Activated CD4-positive, alpha-beta T cell treated with anti-CD3 and anti-CD28 coated beads, Interleukin-2, Interleukin-6, amounts not matched to agents 100 ng/mL and 50 ng/mL, durations not matched to agents 16 hours and 8 hours (primary cell): ENCODE measurements at regions not wholly inside any gene's neighbourhood (a gene's known extent, or its start where the extent isn't known, plus 50 kb on each side); places are given as distances from the start of the nearest gene placed in this dataset.
"Not testable (repeated sequence)": the region's sequence is repeated elsewhere in the genome, so short reads cannot be mapped to it uniquely, and the experiment has no call there.

Experiments used
- DNase-seq: peaks from one replicate; pipeline ENCODE4 v3.0.0-alpha.2; 2020

- not testable (repeated sequence) for DNase-seq
Measured at GRCh38 chr7:53239151-53239550, 203.7 kb downstream of the POM121L12 start.

GRCh38 chr7:53245721-53246120 is 210.3 kb downstream of the POM121L12 start:
- no peak for DNase-seq

GRCh38 chr7:53246957-53247356 is 211.5 kb downstream of the POM121L12 start:
- no peak for DNase-seq

- DNase-seq = no peak
Measured at GRCh38 chr7:53252539-53252938, 217.1 kb downstream of the POM121L12 start.

- DNase-seq = no peak
Measured at GRCh38 chr7:53272081-53272480, 236.6 kb downstream of the POM121L12 start.

- no peak for DNase-seq
Measured at GRCh38 chr7:53281312-53281711, 245.9 kb downstream of the POM121L12 start.

- no peak for DNase-seq
Measured at GRCh38 chr7:53292341-53292740, 256.9 kb downstream of the POM121L12 start.

- no peak for DNase-seq
Measured at GRCh38 chr7:53302496-53303246, 267.2 kb downstream of the POM121L12 start.

GRCh38 chr7:53303781-53304180 is 268.3 kb downstream of the POM121L12 start:
- no peak for DNase-seq

GRCh38 chr7:53306846-53307245 is 271.4 kb downstream of the POM121L12 start:
- DNase-seq = no peak

GRCh38 chr7:53311205-53311604 is 275.8 kb downstream of the POM121L12 start:
- no peak for DNase-seq

GRCh38 chr7:53315981-53316380 is 280.5 kb downstream of the POM121L12 start:
- DNase-seq = no peak

GRCh38 chr7:53318566-53318965 is 283.1 kb downstream of the POM121L12 start:
- DNase-seq = no peak

- DNase-seq = no peak
Measured at GRCh38 chr7:53325061-53325460, 289.6 kb downstream of the POM121L12 start.

GRCh38 chr7:53326634-53327033 is 291.2 kb downstream of the POM121L12 start:
- no peak for DNase-seq

- no peak for DNase-seq
Measured at GRCh38 chr7:53336105-53336668, 300.8 kb downstream of the POM121L12 start.

GRCh38 chr7:53340220-53340619 is 304.8 kb downstream of the POM121L12 start:
- no peak for DNase-seq

- peak; percentile 17 for DNase-seq
Measured at GRCh38 chr7:53350241-53350640, 314.8 kb downstream of the POM121L12 start.

- no peak for DNase-seq
Measured at GRCh38 chr7:53351681-53352080, 316.2 kb downstream of the POM121L12 start.

GRCh38 chr7:53358269-53358668 is 322.8 kb downstream of the POM121L12 start:
- no peak for DNase-seq

- no peak for DNase-seq
Measured at GRCh38 chr7:53383131-53383530, 347.7 kb downstream of the POM121L12 start.

- not testable (repeated sequence) for DNase-seq
Measured at GRCh38 chr7:53385239-53385638, 349.8 kb downstream of the POM121L12 start.

GRCh38 chr7:53387515-53387914 is 352.1 kb downstream of the POM121L12 start:
- DNase-seq = no peak

- no peak for DNase-seq
Measured at GRCh38 chr7:53397911-53398310, 362.5 kb downstream of the POM121L12 start.

GRCh38 chr7:53398566-53398965 is 363.1 kb downstream of the POM121L12 start:
- DNase-seq = no peak
